K562 (cell line): ENCODE measurements at regions not wholly inside any gene's neighbourhood (a gene's known extent, or its start where the extent isn't known, plus 50 kb on each side); places are given as distances from the start of the nearest gene placed in this dataset.

Experiments used
- ATAC-seq: fragments of 200-7000 bp; cut with Tn5 transposase; 3 replicates; pipeline ENCODE4 v1.9.1; 2020; ENCODE audit warnings: moderate library complexity
- BruUV-seq: library from RNA; stranded (reverse); fragments of 400-500 nt; replicated peaks from 2 replicates; lab custom pipeline; 2021; lab: Mats Ljungman, UMichigan
- CTCF ChIA-PET: fragments of 300-600 bp; formaldehyde crosslinking; extraction: SDS; loops from one replicate; lab custom pipeline; 2021; ENCODE audit warnings: low intra/inter-chr PET ratio; lab: Yijun Ruan, JAX
- POLR2A ChIA-PET: fragments of 300-600, 350-650 bp; sonication (Branson Sonifier 250); formaldehyde crosslinking; extraction: SDS; loops from one replicate; lab custom pipeline; 2021; ENCODE audit warnings: antibody characterized with exemption, inconsistent platforms; lab: Yijun Ruan, JAX
- DNase-seq, 4 experiments: peaks; one replicate each; pipeline versions ENCODE4 v3.0.0 to v3.0.0-alpha.2; 2011 to 2018; ENCODE audit warnings: low spot score in 3 of 4, mixed read lengths in 3 of 4; ENCODE audit errors: extremely low read depth in 1 of 4
- FAIRE-seq: peaks from 2 replicates; lab custom pipeline; 2011; peaks lifted over from hg19 to GRCh38; lab: Jason Lieb, UNC
- H2AFZ ChIP-seq: 2 replicates; pipeline ENCODE4 v1.6.0; 2011; ENCODE audit warnings: low read depth, low read length, control low read depth, inconsistent platforms
- H3K27ac ChIP-seq: fragments of 200-600 bp; 3 replicates; pipeline ENCODE4 v1.8.0; 2011; ENCODE audit warnings: low read depth, mild to moderate bottlenecking, control low read depth, inconsistent platforms, low read length, moderate library complexity, mixed read lengths; ENCODE audit errors: extremely low read depth
- H3K27me3 ChIP-seq, 2 experiments: fragments of 300-600 bp in 1 of 2; 2 replicates in 1 of 2; 3 replicates in 1 of 2; pipeline versions ENCODE4 v1.6.0 to v1.8.0; 2011; ENCODE audit warnings: inconsistent platforms in 2 of 2, low read length in 2 of 2, mild to moderate bottlenecking in 1 of 2, mixed read lengths in 1 of 2, moderate library complexity in 1 of 2; ENCODE audit not compliant: control insufficient read depth in 2 of 2, insufficient read depth in 2 of 2
- H3K36me3 ChIP-seq: fragments of 300-600 bp; 3 replicates; pipeline ENCODE4 v1.8.0; 2011; ENCODE audit warnings: mild to moderate bottlenecking, low read length, inconsistent platforms; ENCODE audit not compliant: control insufficient read depth, insufficient read depth
- H3K4me1 ChIP-seq, 2 experiments: fragments of 200-600 bp in 1 of 2; replicated peaks in 1 of 2; 2 replicates in 1 of 2; 3 replicates in 1 of 2; pipeline versions ENCODE4 v1.5.1 to v1.8.0; 2011; ENCODE audit warnings: inconsistent platforms in 2 of 2, low read length in 2 of 2, mild to moderate bottlenecking in 1 of 2, mixed read lengths in 1 of 2, moderate library complexity in 1 of 2; ENCODE audit not compliant: control insufficient read depth in 2 of 2, insufficient read depth in 2 of 2
- H3K4me2 ChIP-seq: 2 replicates; pipeline ENCODE4 v1.6.1; 2011; ENCODE audit warnings: low read length, control low read depth, inconsistent platforms, mixed read lengths; ENCODE audit not compliant: insufficient read depth
- H3K4me3 ChIP-seq: fragments of 200-600 bp; sonication (generic), shearing (Covaris generic); 2 replicates; pipeline ENCODE4 v1.5.1; 2016; ENCODE audit warnings: control low read depth, inconsistent platforms
- H3K79me2 ChIP-seq: fragments of 200-600 bp; 3 replicates; pipeline ENCODE4 v1.8.0; 2011; ENCODE audit warnings: low read length, inconsistent platforms; ENCODE audit not compliant: control insufficient read depth, insufficient read depth
- H3K9ac ChIP-seq, 2 experiments: 2 replicates each; pipeline versions ENCODE4 v1.6.0 to v1.6.1; 2011; ENCODE audit warnings: low read depth in 2 of 2, low read length in 2 of 2, control low read depth in 1 of 2, inconsistent platforms in 1 of 2, mild to moderate bottlenecking in 1 of 2, mixed read lengths in 1 of 2; ENCODE audit not compliant: insufficient read depth in 1 of 2
- H3K9me1 ChIP-seq: one replicate; pipeline ENCODE4 v1.6.0; 2011; ENCODE audit warnings: inconsistent platforms, mild to moderate bottlenecking, low read length, moderate library complexity; ENCODE audit not compliant: control insufficient read depth, insufficient read depth
- H3K9me3 ChIP-seq: replicated peaks from 2 replicates; pipeline ENCODE4 v1.5.1; 2011; ENCODE audit warnings: low read depth, low read length, inconsistent platforms; ENCODE audit not compliant: control insufficient read depth, insufficient read depth
- H4K20me1 ChIP-seq: replicated peaks from 2 replicates; pipeline ENCODE4 v1.6.1; 2011; ENCODE audit warnings: low read length, inconsistent platforms, mixed read lengths; ENCODE audit not compliant: control insufficient read depth, insufficient read depth
- CBFA2T3 ChIP-seq: fragments of 450-650 bp; IDR thresholded peaks from 2 replicates; pipeline ENCODE4 v1.6.1; 2017
- CEBPG ChIP-seq, 3 experiments: fragments of 200-800 bp in 1 of 3; sonication (Bioruptor generic) in 1 of 3; sonication (generic) in 1 of 3; formaldehyde crosslinking in 1 of 3; IDR thresholded peaks in 2 of 3; conservative IDR thresholded peaks in 1 of 3; 2 replicates each; pipeline versions ENCODE4 v1.6.1 to v1.8.0; 2016 to 2022; ENCODE audit warnings: missing compliant biosample characterization in 2 of 3, missing genetic modification characterization in 2 of 3, mild to moderate bottlenecking in 1 of 3, missing genetic modification reagents in 1 of 3
- E2F3 ChIP-seq: fragments of 250-450 bp; sonication (Bioruptor Pico); IDR thresholded peaks from 2 replicates; pipeline ENCODE4 v1.4.0; 2020; ENCODE audit warnings: mild to moderate bottlenecking
- ETS2 ChIP-seq: IDR thresholded peaks from 2 replicates; pipeline ENCODE4 v1.6.1; 2016; ENCODE audit warnings: borderline replicate concordance, missing genetic modification characterization, mild to moderate bottlenecking, moderate library complexity, missing compliant biosample characterization; ENCODE audit not compliant: poor library complexity, severe bottlenecking
- KAT2B ChIP-seq: IDR thresholded peaks from one replicate; pipeline ENCODE4 v1.6.1; 2012; ENCODE audit warnings: low read depth, mild to moderate bottlenecking, control low read depth, inconsistent platforms, low read length, moderate library complexity
- NFIC ChIP-seq: fragments of 450-650 bp; IDR thresholded peaks from 2 replicates; pipeline ENCODE4 v1.6.1; 2017; ENCODE audit warnings: mild to moderate bottlenecking, inconsistent platforms
- NFIX ChIP-seq: fragments of 250-450 bp; sonication (Bioruptor Pico); IDR thresholded peaks from 2 replicates; pipeline ENCODE4 v1.4.0; 2020; ENCODE audit warnings: low read depth, mild to moderate bottlenecking, moderate library complexity
- PHF21A ChIP-seq: fragments of 450-650 bp; IDR thresholded peaks from 2 replicates; pipeline ENCODE4 v1.6.1; 2017; ENCODE audit warnings: low read depth, borderline replicate concordance
- SNIP1 ChIP-seq: fragments of 450-650 bp; IDR thresholded peaks from 2 replicates; pipeline ENCODE4 v1.7.1; 2017; ENCODE audit warnings: low read depth, mild to moderate bottlenecking
- TGIF2 ChIP-seq: sonication (generic); formaldehyde crosslinking; IDR thresholded peaks from 2 replicates; pipeline ENCODE4 v1.8.1; 2022; ENCODE audit warnings: mild to moderate bottlenecking, missing genetic modification reagents, moderate library complexity
- ZKSCAN8 ChIP-seq: fragments of 200-800 bp; sonication (Bioruptor generic); IDR thresholded peaks from 2 replicates; pipeline ENCODE4 v1.6.1; 2016; ENCODE audit warnings: missing genetic modification characterization, missing compliant biosample characterization
- ZNF217 ChIP-seq: sonication (generic); formaldehyde crosslinking; IDR thresholded peaks from 2 replicates; pipeline ENCODE4 v1.8.0; 2022; ENCODE audit warnings: mild to moderate bottlenecking, missing genetic modification reagents
- WGBS: fragments of 100-300 bp; shearing (Covaris generic); methylation state at CpG from one replicate; pipeline ENCODE4 v1.1.6; 2016; ENCODE audit warnings: low coverage, mixed read lengths; ENCODE audit not compliant: insufficient coverage; ENCODE audit errors: missing lambda C conversion rate; 5-methylcytosine and 5-hydroxymethylcytosine counted together
- in situ Hi-C: fragments of 300-500 bp; cut with MboI; formaldehyde crosslinking; loops from 4 replicates; pipeline ENCODE4 v1.15.0; 2018; ENCODE audit warnings: inconsistent platforms, mixed read lengths
- intact Hi-C: fragments of 100-400 bp; cut with micrococcal nuclease; formaldehyde crosslinking; loops from 2 replicates; pipeline ENCODE4 v1.14.2; 2022
- TF ChIP-seq, protein P1 (sequence below): fragments of 450-650 bp; IDR thresholded peaks from 2 replicates; pipeline ENCODE4 v1.6.1; 2017; ENCODE audit warnings: antibody characterized with exemption, mild to moderate bottlenecking

DNA sequence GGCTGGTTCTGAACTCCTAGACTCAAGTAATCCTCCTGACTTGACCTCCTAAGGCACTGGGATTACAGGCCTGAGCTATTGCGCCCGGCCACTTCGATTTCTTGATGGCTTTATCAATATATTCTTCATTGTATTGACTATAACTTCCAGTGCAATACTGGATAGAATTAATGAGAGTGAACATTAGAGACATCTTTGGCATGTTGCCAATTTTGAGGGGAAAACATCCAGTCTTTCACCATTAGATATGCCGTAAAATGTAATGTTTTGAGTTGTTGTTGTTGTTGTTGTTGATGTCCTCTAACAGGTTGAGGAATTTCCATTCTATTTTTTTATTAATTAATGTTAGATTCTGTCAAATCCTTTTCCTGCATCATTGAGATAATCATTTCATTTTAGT lies 578.9 kb downstream of the ZWINT start:
- Histone ChIP-seq H3K4me3 (no peak overlapping the region), H3K4me1 (no peaks in the 10 kb centered on the region), H4K20me1 (no peaks in the 10 kb centered on the region), H3K36me3 (no peaks in the 10 kb centered on the region), H3K27ac (no peak overlapping the region), H3K9me3 (no peaks in the 10 kb centered on the region), H3K9ac (no peak overlapping the region), H2AFZ (no peak overlapping the region), H3K4me2 (no peak overlapping the region), H3K9me1 (no peaks in the 10 kb centered on the region), H3K27me3 (no peaks in the 10 kb centered on the region), H3K79me2 (no peaks in the 10 kb centered on the region)
- intact Hi-C loops (no loop called here), in situ Hi-C loops (no loop called here)
- 0% methylated on average over 4 of the region's 4 CpGs for WGBS
- no TSS peak for BruUV-seq
- ChIA-PET POLR2A (no interaction called here), CTCF (no interaction called here)
- no peak for DNase-seq
- peak; percentile 11 for FAIRE-seq
- no peak for ATAC-seq
- no peak for TF ChIP-seq CBFA2T3
- peak; percentile 97 for TF ChIP-seq NFIX (CRISPR knock-in tag)
- TF ChIP-seq NFIC: peak; percentile 97

- ChIA-PET CTCF (no interaction called here), POLR2A (no interaction called here)
- Histone ChIP-seq H3K27me3 (no peaks in the 10 kb centered on the region), H3K4me2 (no peak overlapping the region), H3K79me2 (no peaks in the 10 kb centered on the region), H3K9me3 (no peaks in the 10 kb centered on the region), H3K9ac (no peak overlapping the region), H2AFZ (no peak overlapping the region), H3K36me3 (no peaks in the 10 kb centered on the region), H3K4me1 (no peaks in the 10 kb centered on the region), H4K20me1 (no peaks in the 10 kb centered on the region), H3K9me1 (no peaks in the 10 kb centered on the region), H3K27ac (no peak overlapping the region), H3K4me3 (no peak overlapping the region)
- ATAC-seq (no peak), DNase-seq (no peak), FAIRE-seq (no peak)
- TF ChIP-seq ETS2 (tag): no peak
- no peak for TF ChIP-seq PHF21A
- no peak for TF ChIP-seq CEBPG (CRISPR knock-in tag; IDR thresholded peaks at IDR 0.05)
- TF ChIP-seq CEBPG (tag; conservative IDR thresholded peaks at IDR 0.05 in 1 of 2, IDR thresholded peaks at IDR 0.05 in 1 of 2): no peak
- TF ChIP-seq TGIF2 (CRISPR knock-in tag): no peak
- TF ChIP-seq SNIP1: no peak
- TF ChIP-seq, protein P1, sequence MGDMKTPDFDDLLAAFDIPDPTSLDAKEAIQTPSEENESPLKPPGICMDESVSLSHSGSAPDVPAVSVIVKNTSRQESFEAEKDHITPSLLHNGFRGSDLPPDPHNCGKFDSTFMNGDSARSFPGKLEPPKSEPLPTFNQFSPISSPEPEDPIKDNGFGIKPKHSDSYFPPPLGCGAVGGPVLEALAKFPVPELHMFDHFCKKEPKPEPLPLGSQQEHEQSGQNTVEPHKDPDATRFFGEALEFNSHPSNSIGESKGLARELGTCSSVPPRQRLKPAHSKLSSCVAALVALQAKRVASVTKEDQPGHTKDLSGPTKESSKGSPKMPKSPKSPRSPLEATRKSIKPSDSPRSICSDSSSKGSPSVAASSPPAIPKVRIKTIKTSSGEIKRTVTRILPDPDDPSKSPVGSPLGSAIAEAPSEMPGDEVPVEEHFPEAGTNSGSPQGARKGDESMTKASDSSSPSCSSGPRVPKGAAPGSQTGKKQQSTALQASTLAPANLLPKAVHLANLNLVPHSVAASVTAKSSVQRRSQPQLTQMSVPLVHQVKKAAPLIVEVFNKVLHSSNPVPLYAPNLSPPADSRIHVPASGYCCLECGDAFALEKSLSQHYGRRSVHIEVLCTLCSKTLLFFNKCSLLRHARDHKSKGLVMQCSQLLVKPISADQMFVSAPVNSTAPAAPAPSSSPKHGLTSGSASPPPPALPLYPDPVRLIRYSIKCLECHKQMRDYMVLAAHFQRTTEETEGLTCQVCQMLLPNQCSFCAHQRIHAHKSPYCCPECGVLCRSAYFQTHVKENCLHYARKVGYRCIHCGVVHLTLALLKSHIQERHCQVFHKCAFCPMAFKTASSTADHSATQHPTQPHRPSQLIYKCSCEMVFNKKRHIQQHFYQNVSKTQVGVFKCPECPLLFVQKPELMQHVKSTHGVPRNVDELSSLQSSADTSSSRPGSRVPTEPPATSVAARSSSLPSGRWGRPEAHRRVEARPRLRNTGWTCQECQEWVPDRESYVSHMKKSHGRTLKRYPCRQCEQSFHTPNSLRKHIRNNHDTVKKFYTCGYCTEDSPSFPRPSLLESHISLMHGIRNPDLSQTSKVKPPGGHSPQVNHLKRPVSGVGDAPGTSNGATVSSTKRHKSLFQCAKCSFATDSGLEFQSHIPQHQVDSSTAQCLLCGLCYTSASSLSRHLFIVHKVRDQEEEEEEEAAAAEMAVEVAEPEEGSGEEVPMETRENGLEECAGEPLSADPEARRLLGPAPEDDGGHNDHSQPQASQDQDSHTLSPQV: no peak
- no peak for TF ChIP-seq KAT2B
- no peak for TF ChIP-seq ZKSCAN8 (CRISPR knock-in tag)
- TF ChIP-seq ZNF217 (CRISPR knock-in tag): no peak
- no peak for TF ChIP-seq E2F3
- in situ Hi-C loops: no loop called here
- BruUV-seq: no TSS peak
- 0% methylated on average over 1 of the region's 1 CpG for WGBS
- intact Hi-C loops: no loop called here
Observed at GRCh38 chr10:55766212-55766611, 594.8 kb downstream of the ZWINT start.
